ENCODE measurements at regions not wholly inside any gene's neighbourhood (a gene's known extent, or its start where the extent isn't known, plus 50 kb on each side); places are given as distances from the start of the nearest gene placed in this dataset.

DNA sequence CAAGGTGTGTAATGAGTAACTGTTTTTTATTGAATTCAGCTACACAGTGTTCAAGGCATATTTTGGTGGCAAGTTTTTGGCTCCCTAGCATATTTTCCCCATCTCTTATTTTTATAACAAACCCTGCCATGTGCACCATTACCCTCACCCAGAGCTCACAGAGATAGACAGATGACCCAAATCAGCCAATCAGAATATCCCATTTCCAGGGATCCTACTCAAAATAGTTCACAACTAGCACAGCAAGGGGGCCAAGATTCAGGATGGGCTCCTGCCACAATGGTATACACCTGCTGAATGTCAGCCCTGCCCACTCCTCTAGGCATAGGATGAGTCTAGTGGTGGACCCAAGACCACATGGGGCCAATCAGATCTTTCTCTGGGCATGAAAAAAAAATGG is 78.8 kb upstream of the SETMAR start:
- Histone ChIP-seq H3K4me1 (ENCODE audit: control insufficient read depth, insufficient read depth, low read length) (no peaks in the 10 kb centered on the region), H3K27ac (ENCODE audit: low read length) (no peak overlapping the region), H3K27me3 (ENCODE audit: control insufficient read depth, insufficient read depth) (no peaks in the 10 kb centered on the region), H3K4me3 (ENCODE audit: low read length) (no peak overlapping the region), H3K9me3 (ENCODE audit: control insufficient read depth, low read length) (no peaks in the 10 kb centered on the region)
- DNase-seq (no peak), ATAC-seq (no peak)
- intact Hi-C loops (cut with DNase I), result no loop called here

DNA sequence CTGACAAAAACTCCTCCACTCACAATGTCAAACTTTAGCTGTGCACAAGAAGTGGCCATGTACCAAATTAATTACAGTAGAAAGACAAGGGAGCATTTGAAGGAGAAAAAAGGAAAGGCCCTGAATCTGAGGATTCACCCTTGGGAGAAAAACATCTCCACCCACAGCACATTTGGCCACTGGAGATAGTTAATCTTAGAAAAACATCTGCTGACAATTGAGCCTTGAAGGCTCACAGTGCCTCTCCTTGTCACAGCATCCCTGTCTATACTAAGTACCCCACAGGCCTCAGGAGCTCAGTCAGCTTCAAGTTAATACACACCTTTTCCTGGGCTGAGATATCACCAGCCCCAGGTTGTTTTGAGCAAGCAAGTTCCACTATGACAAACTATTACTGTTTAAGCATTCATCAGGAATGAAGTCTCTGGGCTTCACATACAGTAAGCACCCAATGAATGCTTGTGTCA is 78.1 kb upstream of the SETMAR start:
- no peaks in the 10 kb centered on the region for H3K9me3 ChIP-seq (ENCODE audit: control insufficient read depth, low read length)
- H3K27me3 ChIP-seq (ENCODE audit: control insufficient read depth, insufficient read depth), result no peaks in the 10 kb centered on the region
- DNase-seq (no peak), ATAC-seq (no peak)
- H3K27ac ChIP-seq (ENCODE audit: low read length), result no peak overlapping the region
- intact Hi-C loops (cut with DNase I), result no loop called here
- H3K4me1 ChIP-seq (ENCODE audit: control insufficient read depth, insufficient read depth, low read length), result no peaks in the 10 kb centered on the region
- H3K4me3 ChIP-seq (ENCODE audit: low read length), result no peak overlapping the region

DNA sequence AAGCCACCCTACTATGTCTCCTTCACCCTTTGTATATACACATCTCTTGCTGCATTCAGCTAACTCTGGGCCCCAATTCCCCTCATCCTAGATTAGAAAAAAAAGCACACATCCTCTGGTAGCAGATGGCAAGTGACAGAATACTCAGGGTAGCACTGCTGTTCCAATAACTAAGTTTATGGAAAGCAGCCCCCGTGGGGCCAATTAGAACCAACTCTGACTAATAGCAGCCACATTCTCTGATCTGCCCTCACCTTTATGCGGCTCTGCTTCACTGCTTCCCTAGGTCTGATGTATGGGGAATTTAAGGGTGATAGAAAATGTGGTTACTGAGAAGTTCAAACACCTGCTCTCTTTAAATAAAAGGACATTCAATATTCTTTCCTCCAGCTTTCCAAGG is 74.9 kb upstream of the SETMAR start:
- no peak for ATAC-seq
- Histone ChIP-seq H3K27me3 (ENCODE audit: control insufficient read depth, insufficient read depth) (no peaks in the 10 kb centered on the region), H3K4me3 (ENCODE audit: low read length) (no peak overlapping the region), H3K4me1 (ENCODE audit: control insufficient read depth, insufficient read depth, low read length) (no peaks in the 10 kb centered on the region), H3K9me3 (ENCODE audit: control insufficient read depth, low read length) (no peaks in the 10 kb centered on the region), H3K27ac (ENCODE audit: low read length) (no peak overlapping the region)
- intact Hi-C loops (cut with DNase I), result no loop called here
- WGBS, result 84% methylated on average over 2 of the region's 2 CpGs
- DNase-seq, result no peak

DNA sequence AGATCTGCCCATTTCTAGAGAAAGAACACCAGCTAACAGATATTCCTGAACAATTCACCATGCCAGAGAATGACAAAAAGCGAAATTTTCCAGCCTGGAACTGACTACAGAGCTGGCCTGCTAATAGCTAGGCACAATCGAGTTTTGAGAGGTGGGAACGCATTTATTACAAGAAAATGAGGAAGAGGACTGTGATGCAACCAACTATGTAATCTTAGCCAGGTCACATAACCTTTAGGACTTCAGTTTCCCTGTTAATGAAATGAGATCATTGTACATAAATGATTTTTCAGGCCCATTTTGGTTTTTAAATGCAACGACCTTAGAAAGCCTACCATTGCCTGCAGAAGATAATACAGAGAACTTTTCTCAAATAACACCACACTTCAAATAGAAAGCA is 72.1 kb upstream of the SETMAR start:
- H3K9me3 ChIP-seq (ENCODE audit: control insufficient read depth, low read length), result no peaks in the 10 kb centered on the region
- intact Hi-C loops (cut with DNase I), result no loop called here
- ATAC-seq, result no peak
- no peak overlapping the region for H3K4me3 ChIP-seq (ENCODE audit: low read length)
- H3K27me3 ChIP-seq (ENCODE audit: control insufficient read depth, insufficient read depth), result no peaks in the 10 kb centered on the region
- H3K27ac ChIP-seq (ENCODE audit: low read length), result no peak overlapping the region
- H3K4me1 ChIP-seq (ENCODE audit: control insufficient read depth, insufficient read depth, low read length), result no peaks in the 10 kb centered on the region
- DNase-seq, result no peak
- 63% methylated on average over 4 of the region's 4 CpGs for WGBS

DNA sequence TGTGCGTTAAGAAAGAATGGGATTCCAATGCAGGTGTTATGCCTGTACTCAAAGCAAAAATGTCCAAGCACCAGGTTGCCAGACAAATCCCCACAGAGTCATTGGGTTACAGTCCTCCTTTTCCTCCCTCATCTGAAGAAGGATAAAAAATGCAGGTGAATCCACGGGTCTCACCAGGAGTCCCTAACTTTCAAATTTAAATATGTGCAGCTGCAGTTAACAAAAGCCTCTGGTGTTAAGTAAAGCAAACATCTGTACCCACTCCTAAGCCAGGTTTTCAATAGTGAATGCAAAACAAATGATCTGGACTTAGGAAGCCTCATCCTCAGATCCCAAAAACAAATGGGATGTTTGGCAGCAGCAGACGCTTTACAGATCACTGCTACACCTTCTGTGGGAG is 70.4 kb upstream of the SETMAR start:
- Histone ChIP-seq H3K27ac (ENCODE audit: low read length) (no peak overlapping the region), H3K9me3 (ENCODE audit: control insufficient read depth, low read length) (no peaks in the 10 kb centered on the region), H3K4me1 (ENCODE audit: control insufficient read depth, insufficient read depth, low read length) (no peaks in the 10 kb centered on the region), H3K27me3 (ENCODE audit: control insufficient read depth, insufficient read depth) (no peaks in the 10 kb centered on the region), H3K4me3 (ENCODE audit: low read length) (no peak overlapping the region)
- intact Hi-C loops (cut with DNase I), result no loop called here
- WGBS, result 55% methylated on average over 3 of the region's 3 CpGs
- no peak for ATAC-seq
- DNase-seq, result no peak

DNA sequence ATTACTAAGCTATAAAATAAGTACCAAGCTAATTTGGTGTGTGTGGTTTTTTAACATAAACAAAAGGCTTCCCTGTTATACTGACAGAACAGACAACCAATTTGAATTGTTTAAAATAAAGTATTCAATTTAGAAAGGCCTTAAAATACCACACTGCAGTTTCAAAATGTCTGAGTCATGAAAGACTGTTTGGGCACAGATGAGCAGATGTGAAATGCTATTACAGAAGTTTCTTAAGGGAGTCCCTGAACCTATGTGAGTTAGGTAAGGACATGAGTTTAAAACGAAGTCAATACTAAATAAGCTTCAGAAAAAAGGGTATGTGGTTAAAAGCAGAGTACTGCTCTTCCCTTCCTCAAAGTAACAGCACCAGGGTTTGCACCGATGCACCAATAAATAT is 69.7 kb upstream of the SETMAR start:
- 57% methylated on average over 2 of the region's 2 CpGs for WGBS
- intact Hi-C loops (cut with DNase I), result no loop called here
- H3K27ac ChIP-seq (ENCODE audit: low read length), result no peak overlapping the region

DNA sequence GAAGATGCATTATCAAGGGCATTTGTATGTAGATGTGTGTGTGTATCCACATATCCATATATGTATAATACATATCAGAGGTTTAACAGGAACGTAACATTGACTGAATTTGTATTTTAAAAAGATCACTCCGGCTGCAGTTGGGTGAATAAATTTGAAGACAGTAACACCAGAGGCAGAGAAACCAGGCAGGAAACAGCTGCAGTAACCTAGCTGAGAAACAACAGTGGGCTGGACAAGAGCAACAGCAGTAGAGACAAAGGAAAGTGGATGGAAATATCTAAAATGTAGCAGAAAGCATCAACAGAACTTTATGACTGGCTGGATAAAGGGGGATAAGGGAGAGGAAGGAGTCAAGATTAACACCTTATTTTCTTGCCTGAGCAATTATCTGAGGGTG is 68.3 kb upstream of the SETMAR start:
- H3K27ac ChIP-seq (ENCODE audit: low read length), result no peak overlapping the region
- no peak overlapping the region for H3K4me3 ChIP-seq (ENCODE audit: low read length)
- ATAC-seq (no peak), DNase-seq (no peak)
- no peaks in the 10 kb centered on the region for H3K4me1 ChIP-seq (ENCODE audit: control insufficient read depth, insufficient read depth, low read length)
- 65% methylated on average over 2 of the region's 2 CpGs for WGBS
- H3K27me3 ChIP-seq (ENCODE audit: control insufficient read depth, insufficient read depth), result no peaks in the 10 kb centered on the region
- H3K9me3 ChIP-seq (ENCODE audit: control insufficient read depth, low read length), result no peaks in the 10 kb centered on the region
- intact Hi-C loops (cut with DNase I), result no loop called here

More for the DNA sequence above, 69.7 kb upstream of the SETMAR start:
- no peaks in the 10 kb centered on the region for H3K9me3 ChIP-seq (ENCODE audit: control insufficient read depth, low read length)
- H3K4me1 ChIP-seq (ENCODE audit: control insufficient read depth, insufficient read depth, low read length), result no peaks in the 10 kb centered on the region
- H3K4me3 ChIP-seq (ENCODE audit: low read length), result no peak overlapping the region
- no peak for DNase-seq
- no peak for ATAC-seq
- no peaks in the 10 kb centered on the region for H3K27me3 ChIP-seq (ENCODE audit: control insufficient read depth, insufficient read depth)

DNA sequence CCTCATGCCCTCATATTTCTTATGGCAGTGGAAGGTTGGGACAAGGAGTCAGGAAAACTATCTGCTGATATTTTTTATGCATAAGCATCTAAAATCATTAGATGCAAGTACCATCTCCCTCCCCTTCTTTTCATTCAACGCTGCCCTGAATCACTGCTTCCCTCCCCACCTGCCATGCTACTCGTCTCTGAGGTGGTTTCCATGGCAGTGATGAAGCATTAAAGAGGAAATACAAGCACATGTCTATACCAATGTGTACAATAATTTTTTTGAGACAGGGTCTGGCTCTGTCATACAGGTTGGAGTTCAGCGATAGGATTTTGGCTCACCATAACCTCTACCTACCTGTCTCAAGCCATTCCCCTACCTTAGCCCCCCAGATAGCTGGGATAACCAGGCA is 67.5 kb upstream of the SETMAR start:
- Histone ChIP-seq H3K27ac (ENCODE audit: low read length) (no peak overlapping the region), H3K27me3 (ENCODE audit: control insufficient read depth, insufficient read depth) (no peaks in the 10 kb centered on the region), H3K4me1 (ENCODE audit: control insufficient read depth, insufficient read depth, low read length) (no peaks in the 10 kb centered on the region), H3K9me3 (ENCODE audit: control insufficient read depth, low read length) (no peaks in the 10 kb centered on the region), H3K4me3 (ENCODE audit: low read length) (no peak overlapping the region)
- DNase-seq, result no peak
- intact Hi-C loops (cut with DNase I), result no loop called here
- no peak for ATAC-seq
- WGBS, result 84% methylated on average over 3 of the region's 3 CpGs

DNA sequence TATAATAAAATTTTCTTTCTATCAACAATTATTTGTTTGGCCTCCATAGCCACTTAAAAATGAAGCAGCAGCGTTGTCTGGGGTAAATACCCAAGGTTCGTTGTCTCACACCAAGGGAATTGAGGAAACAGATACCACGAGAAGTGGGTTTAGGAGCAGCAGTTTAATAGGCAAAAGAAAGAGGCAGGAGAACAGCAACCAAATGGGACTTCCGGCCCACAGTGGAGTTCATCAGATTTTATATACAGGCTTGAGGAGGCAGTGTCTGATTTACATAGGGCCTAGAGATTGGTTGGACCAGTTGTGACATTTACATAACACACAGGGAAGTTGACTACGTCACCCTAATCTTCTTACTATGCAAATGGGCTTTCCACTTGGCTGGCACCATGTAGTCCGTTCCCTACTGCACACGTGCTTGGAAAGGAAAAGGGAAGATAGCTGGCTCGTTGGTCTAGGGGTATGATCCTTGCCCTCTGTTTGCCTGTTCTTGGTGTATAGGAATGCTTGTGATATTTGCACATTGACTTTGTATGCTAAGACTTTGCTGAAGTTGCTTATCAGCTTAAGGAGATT is 61.5 kb upstream of the SETMAR start:
- DNase-seq, result no peak
- WGBS, result 80% methylated on average over 8 of the region's 8 CpGs
- Histone ChIP-seq H3K4me3 (ENCODE audit: low read length) (no peak overlapping the region), H3K4me1 (ENCODE audit: control insufficient read depth, insufficient read depth, low read length) (no peaks in the 10 kb centered on the region), H3K27me3 (ENCODE audit: control insufficient read depth, insufficient read depth) (no peaks in the 10 kb centered on the region), H3K27ac (ENCODE audit: low read length) (no peak overlapping the region), H3K9me3 (ENCODE audit: control insufficient read depth, low read length) (no peaks in the 10 kb centered on the region)
- no peak for ATAC-seq
- intact Hi-C loops (cut with DNase I), result no loop called here

DNA sequence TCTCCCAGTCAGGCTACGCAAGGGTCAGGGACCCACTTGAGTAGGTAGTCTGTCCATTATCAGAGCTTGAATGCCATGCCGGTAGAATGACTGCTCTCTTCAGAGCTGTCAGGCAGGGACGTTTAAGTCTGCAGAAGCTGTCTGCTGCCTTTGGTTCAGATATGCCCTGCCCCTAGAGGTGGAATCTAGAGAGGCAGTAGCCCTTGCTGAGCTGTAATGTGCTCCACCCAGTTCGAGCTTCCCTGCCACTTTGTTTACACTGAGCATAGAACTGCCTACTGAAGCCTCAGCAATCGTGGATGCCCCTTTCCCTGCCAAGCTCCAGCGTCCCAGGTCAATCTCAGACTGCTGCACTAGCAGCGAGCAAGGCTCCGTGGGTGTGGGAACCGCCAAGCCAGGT is 57.5 kb upstream of the SETMAR start:
- ATAC-seq (no peak), DNase-seq (no peak)
- Histone ChIP-seq H3K4me3 (ENCODE audit: low read length) (no peak overlapping the region), H3K9me3 (ENCODE audit: control insufficient read depth, low read length) (no peaks in the 10 kb centered on the region), H3K4me1 (ENCODE audit: control insufficient read depth, insufficient read depth, low read length) (no peaks in the 10 kb centered on the region), H3K27me3 (ENCODE audit: control insufficient read depth, insufficient read depth) (no peaks in the 10 kb centered on the region), H3K27ac (ENCODE audit: low read length) (no peak overlapping the region)
- intact Hi-C loops (cut with DNase I), result no loop called here
- 62% methylated on average over 9 of the region's 9 CpGs for WGBS

DNA sequence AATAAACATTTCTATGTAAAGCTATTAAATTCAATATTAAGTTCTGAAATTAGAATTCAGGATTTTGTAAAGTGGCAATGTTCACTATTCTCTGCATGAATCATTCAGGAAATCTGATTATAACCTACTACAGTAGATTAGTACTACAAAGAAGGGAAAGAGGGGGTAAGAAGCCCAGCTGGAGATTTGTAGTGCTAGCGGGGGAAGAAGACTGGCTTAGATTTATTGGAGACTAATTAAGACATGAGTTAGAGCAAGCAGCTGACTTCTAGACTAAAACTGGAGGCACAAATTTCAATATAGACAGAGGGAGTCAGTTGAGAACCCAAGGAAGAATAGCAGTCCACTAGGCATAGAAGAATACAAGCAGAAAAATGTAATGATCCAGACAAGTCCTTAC is 55.8 kb upstream of the SETMAR start:
- Histone ChIP-seq H3K4me1 (ENCODE audit: control insufficient read depth, insufficient read depth, low read length) (no peaks in the 10 kb centered on the region), H3K27me3 (ENCODE audit: control insufficient read depth, insufficient read depth) (no peaks in the 10 kb centered on the region), H3K4me3 (ENCODE audit: low read length) (no peak overlapping the region), H3K27ac (ENCODE audit: low read length) (no peak overlapping the region), H3K9me3 (ENCODE audit: control insufficient read depth, low read length) (no peaks in the 10 kb centered on the region)
- no peak for ATAC-seq
- no peak for DNase-seq
- 93% methylated on average over 1 of the region's 1 CpG for WGBS
- intact Hi-C loops (cut with DNase I), result no loop called here

DNA sequence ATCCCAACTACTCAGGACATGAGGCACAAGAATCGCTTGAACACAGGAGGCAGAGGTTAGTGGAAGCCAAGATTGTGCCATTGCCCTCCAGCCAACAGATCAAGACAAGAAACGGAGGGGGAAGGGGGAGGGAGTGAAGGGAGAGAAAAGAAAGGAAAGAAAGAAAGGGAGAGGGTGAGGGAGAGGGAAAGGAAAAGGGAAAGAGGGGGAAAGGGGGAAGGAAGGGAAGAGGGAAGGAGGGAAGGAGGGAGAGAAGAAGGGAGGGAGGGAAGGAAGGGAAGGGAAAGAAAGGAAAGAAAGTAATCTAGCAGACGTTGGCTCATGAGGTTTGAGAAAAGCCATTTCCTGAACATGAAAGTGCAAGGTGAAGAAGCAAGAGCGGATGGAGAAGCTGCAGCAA is 53.1 kb upstream of the SETMAR start:
- DNase-seq (no peak), ATAC-seq (no peak)
- 77% methylated on average over 4 of the region's 4 CpGs for WGBS
- Histone ChIP-seq H3K4me3 (ENCODE audit: low read length) (no peak overlapping the region), H3K27ac (ENCODE audit: low read length) (no peak overlapping the region), H3K9me3 (ENCODE audit: control insufficient read depth, low read length) (no peaks in the 10 kb centered on the region), H3K4me1 (ENCODE audit: control insufficient read depth, insufficient read depth, low read length) (no peaks in the 10 kb centered on the region), H3K27me3 (ENCODE audit: control insufficient read depth, insufficient read depth) (no peaks in the 10 kb centered on the region)
- intact Hi-C loops (cut with DNase I), result no loop called here
